Smooth muscle cell (in vitro differentiated cells): ENCODE measurements at regions not wholly inside any gene's neighbourhood (a gene's known extent, or its start where the extent isn't known, plus 50 kb on each side); places are given as distances from the start of the nearest gene placed in this dataset.

Experiments
- DNase-seq: peaks from one replicate; lab custom pipeline; 2025; ENCODE audit not compliant: unreplicated experiment; lab: John Stamatoyannopoulos, UW
- H2AFZ ChIP-seq: fragments of 200-600 bp; sonication (generic); 2 replicates; pipeline ENCODE4 v1.6.0; 2016; ENCODE audit warnings: antibody characterized with exemption, low read depth, mild to moderate bottlenecking
- H3F3A ChIP-seq: fragments of 200-600 bp; sonication (generic); 2 replicates; pipeline ENCODE4 v1.6.0; 2017; ENCODE audit warnings: antibody characterized with exemption, low read depth
- H3K27ac ChIP-seq: fragments of 200-600 bp; sonication (generic); 2 replicates; pipeline ENCODE4 v1.5.1; 2016; ENCODE audit warnings: low read depth, mild to moderate bottlenecking
- H3K27me3 ChIP-seq: fragments of 200-600 bp; sonication (generic); 2 replicates; pipeline ENCODE4 v1.6.1; 2016; ENCODE audit warnings: low read depth, mild to moderate bottlenecking
- H3K36me3 ChIP-seq: fragments of 200-600 bp; sonication (generic); 2 replicates; pipeline ENCODE4 v1.5.1; 2016; ENCODE audit warnings: low read depth
- H3K4me1 ChIP-seq: fragments of 200-600 bp; sonication (generic); 2 replicates; pipeline ENCODE4 v1.5.1; 2016; ENCODE audit warnings: low read depth
- H3K4me2 ChIP-seq: fragments of 200-600 bp; sonication (generic); 2 replicates; pipeline ENCODE4 v1.6.0; 2016; ENCODE audit warnings: mild to moderate bottlenecking
- H3K4me3 ChIP-seq: fragments of 200-600 bp; sonication (generic); 2 replicates; pipeline ENCODE4 v1.5.1; 2016; ENCODE audit warnings: mild to moderate bottlenecking
- H3K79me2 ChIP-seq: fragments of 200-600 bp; sonication (generic); 2 replicates; pipeline ENCODE4 v1.6.0; 2016; ENCODE audit warnings: low read depth, mild to moderate bottlenecking
- H3K9ac ChIP-seq: fragments of 200-600 bp; sonication (generic); 2 replicates; pipeline ENCODE4 v1.6.0; 2016; ENCODE audit warnings: low read depth
- H3K9me3 ChIP-seq: fragments of 200-600 bp; sonication (generic); replicated peaks from 2 replicates; pipeline ENCODE4 v1.5.1; 2016; ENCODE audit warnings: low read depth
- H4K20me1 ChIP-seq: fragments of 200-600 bp; sonication (generic); 2 replicates; pipeline ENCODE4 v1.6.0; 2016; ENCODE audit warnings: low read depth
- CTCF ChIP-seq: fragments of 200-600 bp; sonication (generic); IDR thresholded peaks from 2 replicates; pipeline ENCODE4 v1.5.1; 2017; ENCODE audit warnings: borderline replicate concordance, mild to moderate bottlenecking, antibody characterized with exemption; ENCODE audit not compliant: insufficient read depth, poor library complexity, severe bottlenecking
- WGBS: methylation state at CpG from one replicate; pipeline ENCODE4 v1.1.7; 2016; ENCODE audit warnings: low lambda C conversion rate; 5-methylcytosine and 5-hydroxymethylcytosine counted together

GRCh38 chr7:125383324-125383723, 453.7 kb upstream of the POT1 start:
- no peak overlapping the region for H3K4me3 ChIP-seq
- H3K36me3 ChIP-seq, result peaks cover 4% of the 10 kb centered on the region
- H3K9ac ChIP-seq, result no peak overlapping the region
- WGBS, result 28% methylated on average over 2 of the region's 2 CpGs
- H2AFZ ChIP-seq, result no peak overlapping the region
- H3F3A ChIP-seq, result no peaks in the 10 kb centered on the region
- no peaks in the 10 kb centered on the region for H3K27me3 ChIP-seq
- no peak for DNase-seq
- H3K79me2 ChIP-seq, result no peaks in the 10 kb centered on the region
- no peak overlapping the region for H3K4me2 ChIP-seq
- no peak overlapping the region for H3K27ac ChIP-seq
- H3K9me3 ChIP-seq, result no peaks in the 10 kb centered on the region
- no peaks in the 10 kb centered on the region for H4K20me1 ChIP-seq
- no peak for TF ChIP-seq CTCF
- no peaks in the 10 kb centered on the region for H3K4me1 ChIP-seq

DNA sequence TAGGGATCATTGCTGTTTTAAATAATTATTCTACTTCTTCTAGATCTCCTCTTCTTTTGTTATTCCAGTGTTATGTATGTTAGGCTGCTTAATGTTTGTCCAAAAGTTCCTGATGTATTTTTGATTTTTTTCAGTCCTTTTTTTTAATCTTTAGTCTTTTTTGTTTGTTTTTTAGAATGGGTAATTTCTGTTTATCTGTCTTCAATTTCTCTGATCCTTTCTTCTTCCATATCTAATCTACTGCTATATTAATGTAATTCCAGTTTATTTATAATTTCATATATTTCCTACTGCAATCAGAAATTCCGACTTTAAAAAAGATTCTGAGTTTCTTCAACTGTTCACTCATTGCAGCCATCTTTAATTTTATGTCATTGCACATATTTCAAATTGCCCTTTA, 452.8 kb upstream of the POT1 start:
- Histone ChIP-seq H3K27ac (no peak overlapping the region), H3F3A (no peaks in the 10 kb centered on the region), H3K79me2 (no peaks in the 10 kb centered on the region), H3K4me3 (no peak overlapping the region), H4K20me1 (no peaks in the 10 kb centered on the region), H2AFZ (no peak overlapping the region), H3K4me1 (no peaks in the 10 kb centered on the region), H3K9ac (no peak overlapping the region), H3K9me3 (no peaks in the 10 kb centered on the region), H3K36me3 (peaks cover 4% of the 10 kb centered on the region), H3K4me2 (no peak overlapping the region), H3K27me3 (no peaks in the 10 kb centered on the region)
- 86% methylated on average over 1 of the region's 1 CpG for WGBS
- TF ChIP-seq CTCF, result no peak
- no peak for DNase-seq

DNA sequence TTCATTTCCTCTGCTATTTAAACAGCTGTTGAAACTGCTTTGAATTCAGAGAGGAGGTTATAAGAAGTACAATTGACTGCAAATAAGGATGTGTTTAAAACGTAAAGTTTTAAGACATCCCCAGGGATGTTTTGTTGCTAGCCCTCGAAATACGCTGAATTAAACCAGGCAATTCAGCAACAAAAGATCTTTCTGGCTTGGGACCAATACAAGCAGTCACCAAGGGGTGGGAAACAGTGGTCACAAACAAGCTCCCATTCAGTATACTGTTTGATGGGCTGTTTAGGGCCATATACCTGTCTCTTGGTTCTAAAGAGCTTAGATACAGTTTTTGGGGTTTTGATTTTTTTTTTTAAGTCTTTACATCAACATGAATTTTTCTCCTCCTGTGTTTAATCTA, 446.3 kb upstream of the POT1 start:
- no peak overlapping the region for H3K4me3 ChIP-seq
- H3K79me2 ChIP-seq, result no peaks in the 10 kb centered on the region
- TF ChIP-seq CTCF, result no peak
- H3F3A ChIP-seq, result no peaks in the 10 kb centered on the region
- no peaks in the 10 kb centered on the region for H3K27me3 ChIP-seq
- H3K9me3 ChIP-seq, result no peaks in the 10 kb centered on the region
- no peaks in the 10 kb centered on the region for H4K20me1 ChIP-seq
- no peak overlapping the region for H3K4me2 ChIP-seq
- DNase-seq, result no peak
- no peak overlapping the region for H3K9ac ChIP-seq
- H2AFZ ChIP-seq, result no peak overlapping the region
- 83% methylated on average over 3 of the region's 3 CpGs for WGBS
- no peak overlapping the region for H3K27ac ChIP-seq
- H3K36me3 ChIP-seq, result no peaks in the 10 kb centered on the region
- H3K4me1 ChIP-seq, result no peaks in the 10 kb centered on the region

GRCh38 chr7:125370502-125370901, 440.9 kb upstream of the POT1 start:
- DNase-seq, result no peak
- Histone ChIP-seq H4K20me1 (no peaks in the 10 kb centered on the region), H3K27me3 (no peaks in the 10 kb centered on the region), H3F3A (no peaks in the 10 kb centered on the region), H3K9ac (no peak overlapping the region), H3K4me1 (no peaks in the 10 kb centered on the region), H3K9me3 (no peaks in the 10 kb centered on the region), H3K79me2 (no peaks in the 10 kb centered on the region), H2AFZ (no peak overlapping the region), H3K27ac (no peak overlapping the region), H3K4me3 (no peak overlapping the region), H3K4me2 (no peak overlapping the region), H3K36me3 (no peaks in the 10 kb centered on the region)
- WGBS, result 75% methylated on average over 2 of the region's 2 CpGs
- TF ChIP-seq CTCF, result no peak
